HG02798 (cell line): ENCODE measurements at regions not wholly inside any gene's neighbourhood (a gene's known extent, or its start where the extent isn't known, plus 50 kb on each side); places are given as distances from the start of the nearest gene placed in this dataset.

Source experiments
- ATAC-seq: cut with Tn5 transposase; IDR thresholded peaks from one replicate; pipeline ENCODE4 v1.9.1; 2021; ENCODE audit warnings: mild to moderate bottlenecking; ENCODE audit not compliant: unreplicated experiment, poor library complexity

- ATAC-seq: no peak
Observed at GRCh38 chr4:112888622-112889021, 160.8 kb upstream of the ANK2 start.

GRCh38 chr4:112889199-112889598, 160.3 kb upstream of the ANK2 start:
- no peak for ATAC-seq

- ATAC-seq: peak; percentile 51
Observed at GRCh38 chr4:112889619-112890527, 159.6 kb upstream of the ANK2 start.

GRCh38 chr4:112894480-112894879, 155.0 kb upstream of the ANK2 start:
- ATAC-seq: no peak

GRCh38 chr4:112894951-112895350, 154.5 kb upstream of the ANK2 start:
- no peak for ATAC-seq

GRCh38 chr4:112895811-112896608, 153.4 kb upstream of the ANK2 start:
- peak; percentile 64 for ATAC-seq

- no peak for ATAC-seq
Observed at GRCh38 chr4:112896609-112897190, 152.8 kb upstream of the ANK2 start.

- ATAC-seq: no peak
Observed at GRCh38 chr4:112897543-112897942, 151.9 kb upstream of the ANK2 start.

GRCh38 chr4:112898357-112899141, 150.9 kb upstream of the ANK2 start:
- ATAC-seq: no peak

- no peak for ATAC-seq
Observed at GRCh38 chr4:112900416-112900815, 149.0 kb upstream of the ANK2 start.

- no peak for ATAC-seq
Observed at GRCh38 chr4:112901962-112902411, 147.5 kb upstream of the ANK2 start.

GRCh38 chr4:112905728-112906127, 143.7 kb upstream of the ANK2 start:
- no peak for ATAC-seq

GRCh38 chr4:112908511-112908910, 140.9 kb upstream of the ANK2 start:
- ATAC-seq: no peak

GRCh38 chr4:112910109-112910736, 139.2 kb upstream of the ANK2 start:
- ATAC-seq: peak; percentile 44

GRCh38 chr4:112916868-112917267, 132.6 kb upstream of the ANK2 start:
- no peak for ATAC-seq

- no peak for ATAC-seq
Observed at GRCh38 chr4:112923516-112923915, 125.9 kb upstream of the ANK2 start.

- no peak for ATAC-seq
Observed at GRCh38 chr4:112926819-112927218, 122.6 kb upstream of the ANK2 start.

- no peak for ATAC-seq
Observed at GRCh38 chr4:112927544-112927943, 121.9 kb upstream of the ANK2 start.

- no peak for ATAC-seq
Observed at GRCh38 chr4:112931001-112931400, 118.5 kb upstream of the ANK2 start.

- ATAC-seq: no peak
Observed at GRCh38 chr4:112933790-112934189, 115.7 kb upstream of the ANK2 start.
